ENCODE measurements at regions not wholly inside any gene's neighbourhood (a gene's known extent, or its start where the extent isn't known, plus 50 kb on each side); places are given as distances from the start of the nearest gene placed in this dataset.

- H3K27ac ChIP-seq (ENCODE audit: extremely low read depth, low read depth, low read length) = no peak overlapping the region
- no peaks in the 10 kb centered on the region for H3K9me3 ChIP-seq (replicated peaks; ENCODE audit: control insufficient read depth, insufficient read depth, low read depth, low read length)
- POLR2A ChIA-PET = no interaction called here
- H3K36me3 ChIP-seq (ENCODE audit: control insufficient read depth, insufficient read depth, low read length) = no peaks in the 10 kb centered on the region
- no peak overlapping the region for H3K4me2 ChIP-seq (ENCODE audit: insufficient read depth, low read length)
- no peaks in the 10 kb centered on the region for H3K4me1 ChIP-seq (replicated peaks in 1 of 2; ENCODE audit: control insufficient read depth in 2 of 2, insufficient read depth in 2 of 2, low read length in 2 of 2)
- no peak overlapping the region for H3K9ac ChIP-seq (ENCODE audit: insufficient read depth in 1 of 2, low read depth in 2 of 2, low read length in 2 of 2)
- H2AFZ ChIP-seq (ENCODE audit: low read depth, low read length) = no peak overlapping the region
- no peaks in the 10 kb centered on the region for H4K20me1 ChIP-seq (replicated peaks; ENCODE audit: control insufficient read depth, insufficient read depth, low read length)
- H3K4me3 ChIP-seq = no peak overlapping the region
- H3K79me2 ChIP-seq (ENCODE audit: control insufficient read depth, insufficient read depth, low read length) = no peaks in the 10 kb centered on the region
- no peaks in the 10 kb centered on the region for H3K27me3 ChIP-seq (ENCODE audit: control insufficient read depth in 2 of 2, insufficient read depth in 2 of 2, low read length in 2 of 2)
- DNase-seq (ENCODE audit: extremely low read depth in 1 of 4, low spot score in 3 of 4) = no peak
- 0% methylated on average over 4 of the region's 4 CpGs for WGBS (ENCODE audit: insufficient coverage, low coverage, missing lambda C conversion rate)
- CTCF ChIA-PET (ENCODE audit: low intra/inter-chr PET ratio) = no interaction called here
- intact Hi-C loops (cut with micrococcal nuclease) = no loop called here
- no TSS peak for BruUV-seq (replicated peaks)
- no peak for FAIRE-seq
- no peaks in the 10 kb centered on the region for H3K9me1 ChIP-seq (ENCODE audit: control insufficient read depth, insufficient read depth, low read length)
- in situ Hi-C loops (cut with MboI) = no loop called here
- TF ChIP-seq ZBTB40 (IDR thresholded peaks at IDR 0.05) (peak; percentile 60; the same call in 1 of the 2 replicates), ZBTB40 (CRISPR knock-in tag; IDR thresholded peaks at IDR 0.05) (no peak), PRPF4 (IDR thresholded peaks at IDR 0.05; ENCODE audit: insufficient read depth, low read depth, low read length, poor library complexity, severe bottlenecking) (no peak)
- ATAC-seq = no peak
Measured at GRCh38 chr12:98352218-98352811, 163.1 kb upstream of the TMPO start.

Data from K562 (cell line).